HG03354 (cell line): ENCODE measurements at regions not wholly inside any gene's neighbourhood (a gene's known extent, or its start where the extent isn't known, plus 50 kb on each side); places are given as distances from the start of the nearest gene placed in this dataset.
"Not testable (repeated sequence)": the region's sequence is repeated elsewhere in the genome, so short reads cannot be mapped to it uniquely, and the experiment has no call there.

Source experiments
- ATAC-seq: cut with Tn5 transposase; IDR thresholded peaks from one replicate; pipeline ENCODE4 v1.9.1; 2021; ENCODE audit warnings: mild to moderate bottlenecking; ENCODE audit not compliant: unreplicated experiment, poor library complexity, severe bottlenecking

- ATAC-seq: no peak
Observed at GRCh38 chr1:30146448-30146847, 576.9 kb downstream of the MATN1 start.

GRCh38 chr1:30145723-30146303, 577.6 kb downstream of the MATN1 start:
- ATAC-seq: no peak

DNA sequence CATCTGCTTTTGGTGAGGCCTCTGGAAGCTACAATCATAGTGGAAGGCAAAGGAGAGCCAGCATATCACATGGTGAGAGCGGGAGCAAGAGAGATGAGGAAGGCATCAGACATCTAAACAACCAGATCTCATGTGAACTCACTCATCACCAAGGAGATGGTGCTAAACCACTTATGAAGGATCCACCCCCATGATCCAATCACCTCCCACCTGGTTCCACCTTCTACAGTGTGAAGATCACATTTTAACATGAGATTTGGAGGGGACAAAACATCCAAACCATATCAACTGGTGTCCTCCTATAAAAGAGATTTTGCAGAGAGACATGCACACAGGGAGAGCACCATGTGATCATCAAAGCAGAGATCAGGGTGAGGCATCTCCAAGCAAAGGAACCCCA, 578.6 kb downstream of the MATN1 start:
- no peak for ATAC-seq

GRCh38 chr1:30143517-30143916, 579.9 kb downstream of the MATN1 start:
- no peak for ATAC-seq

- ATAC-seq: no peak
Observed at GRCh38 chr1:30140566-30140965, 582.8 kb downstream of the MATN1 start.

DNA sequence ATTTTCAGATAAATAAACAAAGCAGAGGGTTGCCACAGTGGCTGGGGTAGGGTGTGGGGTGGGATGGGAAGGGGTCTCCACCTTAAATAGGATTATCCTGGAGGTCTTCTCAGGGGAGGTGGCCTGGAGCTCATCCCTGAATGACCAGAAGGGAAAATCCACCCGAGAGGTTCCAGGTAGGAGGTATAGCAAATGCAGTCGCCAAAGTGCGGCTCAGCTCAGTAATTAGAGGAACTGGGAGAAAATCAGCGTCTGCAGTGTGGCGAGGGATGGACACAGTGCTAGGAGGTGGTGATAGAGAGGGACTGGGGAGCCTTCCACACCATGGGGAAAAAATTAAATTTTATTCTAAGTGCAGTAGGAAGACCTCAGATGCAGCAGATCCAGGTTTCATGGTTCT, 584.5 kb downstream of the MATN1 start:
- ATAC-seq: no peak

- no peak for ATAC-seq
Observed at GRCh38 chr1:30137001-30137400, 586.4 kb downstream of the MATN1 start.

DNA sequence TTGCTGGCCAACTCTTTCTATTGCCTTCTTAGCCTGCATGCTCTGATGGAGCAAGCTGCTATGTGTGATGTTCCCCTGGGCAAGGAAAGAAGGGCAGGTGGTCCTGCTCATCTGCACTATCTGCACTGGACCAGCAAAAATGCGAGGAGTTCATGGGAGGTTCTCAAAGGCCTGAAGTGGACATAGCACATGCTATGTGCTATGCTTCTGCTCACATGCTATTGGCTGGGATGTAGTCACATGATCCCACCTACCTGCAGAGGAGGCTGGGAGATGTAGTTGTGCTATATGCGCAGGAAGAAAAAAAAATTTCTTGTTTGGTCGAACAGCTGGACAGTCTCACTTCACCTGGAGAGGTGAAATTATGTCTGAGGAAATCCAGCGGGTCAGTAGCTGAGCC, 587.7 kb downstream of the MATN1 start:
- ATAC-seq: no peak

DNA sequence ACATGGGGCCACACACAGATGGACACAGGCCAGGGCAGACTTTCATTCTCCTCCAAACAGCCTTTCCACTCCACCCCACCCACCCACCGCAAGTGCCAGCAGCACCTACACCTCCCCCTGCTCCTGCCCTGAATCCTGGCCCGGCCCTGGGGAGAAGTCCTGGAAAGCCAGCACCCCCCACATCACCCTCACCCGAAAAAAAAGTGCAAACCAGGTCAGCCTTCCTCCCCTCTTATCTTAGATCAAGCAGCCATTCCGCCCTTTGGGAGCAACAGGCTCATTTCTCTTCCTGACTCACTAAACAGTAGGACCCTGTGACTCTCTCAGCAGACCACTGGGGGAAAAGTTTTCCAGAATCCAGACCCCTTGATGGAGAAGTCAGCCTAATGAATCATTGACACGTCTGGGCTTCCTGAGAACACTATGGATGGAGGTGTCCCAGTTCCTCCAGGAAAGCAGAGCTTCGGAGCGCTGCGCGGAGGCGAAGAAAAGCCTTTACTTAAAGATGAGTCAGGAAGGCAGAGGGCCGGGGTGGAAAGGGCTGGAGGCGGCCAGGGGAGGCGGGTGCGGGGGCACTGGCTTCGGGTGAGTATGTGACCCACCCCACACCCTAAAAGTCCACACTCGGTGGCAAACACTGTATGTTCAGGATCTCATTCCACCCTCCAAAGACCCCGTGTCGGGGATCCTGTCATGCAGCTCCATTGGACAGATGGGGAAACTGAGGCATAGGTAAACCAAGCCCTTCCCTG, 588.7 kb downstream of the MATN1 start:
- no peak for ATAC-seq

GRCh38 chr1:30133414-30134055, 589.9 kb downstream of the MATN1 start:
- no peak for ATAC-seq

- no peak for ATAC-seq
Observed at GRCh38 chr1:30132602-30133286, 590.6 kb downstream of the MATN1 start.

DNA sequence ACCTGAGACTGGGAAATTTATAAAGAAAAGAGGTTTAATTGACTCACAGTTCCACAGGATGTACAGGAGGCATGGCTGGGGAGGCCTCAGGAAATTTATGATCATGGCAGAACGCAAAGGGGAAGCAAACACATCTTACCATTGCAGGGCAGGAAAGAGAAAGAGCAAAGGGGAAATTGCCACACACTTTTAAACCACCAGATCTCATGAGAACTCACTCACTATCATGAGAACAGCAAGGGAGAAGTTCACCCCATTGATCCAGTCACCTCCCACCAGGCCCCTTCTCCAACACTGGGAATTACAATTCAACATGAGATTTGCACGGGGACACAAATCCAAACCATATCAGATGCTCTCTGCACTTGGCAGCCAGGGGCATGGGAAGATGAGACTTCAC, 592.8 kb downstream of the MATN1 start:
- not testable (repeated sequence) for ATAC-seq

DNA sequence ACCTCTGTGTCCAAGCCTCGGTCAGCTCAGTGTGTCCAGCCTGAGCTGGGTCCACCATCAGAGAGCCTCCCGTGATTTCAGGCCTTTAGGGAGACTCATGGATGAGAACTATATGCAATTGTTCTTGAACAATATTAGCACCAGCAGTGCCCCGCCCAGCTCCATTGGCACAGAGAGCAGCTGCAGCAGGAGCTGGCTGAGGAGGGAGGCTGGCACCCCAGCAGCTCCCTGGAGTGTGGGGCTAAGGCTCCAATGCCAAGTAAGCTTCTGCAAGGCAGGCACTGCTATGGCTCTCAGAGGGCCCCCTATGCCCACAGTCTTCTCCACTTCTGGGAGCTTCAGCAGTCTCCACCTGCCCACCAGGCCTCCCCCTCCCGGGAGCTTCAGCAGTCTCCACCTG, 593.3 kb downstream of the MATN1 start:
- no peak for ATAC-seq

DNA sequence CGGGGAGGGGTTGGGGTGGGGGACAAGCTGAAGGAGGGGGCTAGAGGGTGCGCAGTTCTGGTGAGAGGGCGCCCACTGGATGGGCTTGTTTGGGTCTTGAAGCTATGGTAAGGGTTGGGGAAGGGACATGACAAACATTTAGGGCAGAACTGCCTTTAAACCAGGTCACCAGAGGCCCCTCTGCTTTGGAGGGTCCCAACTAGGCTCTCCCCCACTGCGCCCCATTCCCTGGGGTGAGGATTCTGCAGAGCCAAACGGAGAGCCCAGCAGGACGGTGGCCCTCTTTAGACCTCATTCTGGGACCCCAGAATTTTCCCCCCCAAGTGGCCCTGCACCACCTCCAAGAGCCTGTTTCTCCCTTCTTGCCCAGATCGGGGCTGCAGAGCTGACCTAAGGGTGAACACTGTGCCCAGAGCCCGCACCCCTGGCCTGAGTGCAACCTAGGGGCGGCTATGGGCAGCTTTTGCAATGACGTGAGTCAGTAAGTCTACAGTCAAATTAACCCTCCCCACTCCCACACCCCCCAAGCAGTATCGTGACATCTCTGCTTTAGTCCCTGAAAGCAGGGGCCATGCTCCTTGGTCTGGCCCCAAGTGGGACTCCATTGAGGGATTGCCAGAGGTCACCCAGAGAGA, 593.8 kb downstream of the MATN1 start:
- no peak for ATAC-seq

- no peak for ATAC-seq
Observed at GRCh38 chr1:30129001-30129408, 594.4 kb downstream of the MATN1 start.

- no peak for ATAC-seq
Observed at GRCh38 chr1:30126848-30127247, 596.5 kb downstream of the MATN1 start.

GRCh38 chr1:30125821-30126170, 597.6 kb downstream of the MATN1 start:
- ATAC-seq: no peak

DNA sequence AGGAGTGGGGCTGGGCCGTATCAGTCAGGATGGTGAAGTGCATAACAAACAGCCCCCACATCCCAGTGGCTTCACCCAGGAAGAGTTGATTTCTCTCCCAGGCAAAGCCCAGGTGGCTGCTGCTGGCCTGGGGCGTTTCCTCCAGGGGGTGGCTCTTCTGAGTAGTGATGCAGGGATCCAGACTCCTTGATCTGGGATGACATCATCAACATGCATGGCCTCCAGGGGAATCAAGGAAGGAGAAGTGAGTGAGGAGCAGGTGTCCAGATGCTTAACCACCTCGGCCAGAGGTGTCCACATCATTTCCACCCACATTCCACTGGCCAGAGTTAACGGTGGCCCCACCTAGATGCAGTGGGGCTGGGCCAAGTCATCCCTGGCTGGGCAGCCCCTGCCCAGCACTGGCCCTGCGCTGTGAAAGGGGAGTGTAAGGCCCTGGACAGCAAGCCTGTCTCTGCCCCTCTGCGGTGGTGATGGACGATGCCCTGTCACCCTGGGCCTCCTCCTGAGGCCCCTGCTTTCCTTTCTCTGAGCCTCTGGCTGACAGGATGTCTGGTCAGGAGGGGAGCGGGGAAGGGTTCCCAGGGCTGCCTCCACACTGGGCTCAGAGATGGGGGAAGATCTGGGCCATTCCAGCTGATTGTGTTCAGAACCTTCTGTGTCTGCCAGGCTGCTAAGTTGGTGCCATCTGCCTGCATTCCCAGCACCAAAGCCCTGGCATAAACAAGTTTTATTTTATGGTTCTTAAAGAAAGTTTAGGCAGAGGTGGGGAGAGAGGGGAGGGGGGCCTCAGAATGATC, 598.2 kb downstream of the MATN1 start:
- no peak for ATAC-seq

DNA sequence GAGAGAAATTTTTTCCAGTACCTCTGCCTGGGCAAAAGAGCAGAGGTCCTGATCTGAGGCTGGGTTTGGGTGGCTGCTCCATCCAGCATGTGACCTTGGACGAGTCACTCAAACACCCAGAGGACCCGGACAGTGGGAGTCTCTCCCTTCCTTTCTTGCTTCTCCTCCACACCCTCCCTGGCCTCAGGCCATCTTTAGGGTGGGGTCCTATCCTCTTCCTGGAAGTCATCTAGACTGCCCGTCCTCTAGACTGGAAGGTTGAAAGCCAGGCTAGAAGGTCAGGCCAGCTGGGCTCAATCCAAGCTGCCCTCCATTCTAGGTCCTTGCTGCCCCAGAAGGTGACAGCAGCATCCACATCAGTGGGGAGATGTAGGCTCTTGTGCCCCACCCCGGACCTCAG, 599.5 kb downstream of the MATN1 start:
- no peak for ATAC-seq

DNA sequence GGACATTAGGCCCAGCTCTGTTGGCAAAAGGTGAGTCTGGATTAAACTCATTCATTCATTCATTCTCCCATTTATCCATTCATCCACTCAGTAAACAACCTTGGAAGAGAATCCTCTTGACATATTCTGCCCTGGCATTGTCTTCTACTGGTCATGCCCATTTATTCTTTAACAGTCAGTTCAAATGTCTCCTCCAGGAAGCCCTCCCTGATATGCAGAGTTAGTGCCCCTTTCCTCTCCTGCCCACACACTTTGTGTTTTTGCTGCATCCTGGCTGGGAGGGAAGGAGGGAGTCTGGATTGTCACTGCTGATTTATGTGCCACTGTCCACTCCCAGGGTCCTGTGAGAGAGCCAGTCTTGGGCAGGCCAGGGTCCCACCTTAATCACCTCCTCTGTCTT, 600.3 kb downstream of the MATN1 start:
- ATAC-seq: no peak
